ENCODE measurements at regions not wholly inside any gene's neighbourhood (a gene's known extent, or its start where the extent isn't known, plus 50 kb on each side); places are given as distances from the start of the nearest gene placed in this dataset.
"Not testable (repeated sequence)": the region's sequence is repeated elsewhere in the genome, so short reads cannot be mapped to it uniquely, and the experiment has no call there.

- TF ChIP-seq CTCF (IDR thresholded peaks at IDR 0.05; ENCODE audit: insufficient read depth, low read depth, low read length); EZH2 (IDR thresholded peaks at IDR 0.05; ENCODE audit: insufficient read depth, low read length): not testable (repeated sequence)
Measured at GRCh38 chr21:8251701-8252100, 2269.7 kb upstream of the TPTE start.
